ENCODE measurements at regions not wholly inside any gene's neighbourhood (a gene's known extent, or its start where the extent isn't known, plus 50 kb on each side); places are given as distances from the start of the nearest gene placed in this dataset.

DNA sequence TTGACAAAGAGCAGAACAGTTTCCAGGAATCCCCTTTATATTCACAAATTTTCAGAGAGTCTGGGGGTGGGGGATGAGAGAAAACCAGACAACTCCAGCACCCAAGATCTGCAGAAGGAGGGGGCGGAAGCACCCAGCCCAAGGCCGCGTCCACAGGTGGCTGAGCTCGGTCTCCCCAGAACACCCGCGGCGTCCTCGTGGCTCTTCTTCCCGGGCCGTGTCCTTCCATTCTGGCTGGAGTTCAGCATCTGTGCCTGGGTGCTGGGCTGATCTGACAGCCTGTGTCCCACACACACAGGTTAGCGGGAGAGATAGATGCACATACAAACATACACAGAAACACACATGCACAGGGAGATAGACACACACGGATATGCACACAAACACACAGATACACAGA is 455.8 kb upstream of the SALL3 start:
- no peak for DNase-seq

DNA sequence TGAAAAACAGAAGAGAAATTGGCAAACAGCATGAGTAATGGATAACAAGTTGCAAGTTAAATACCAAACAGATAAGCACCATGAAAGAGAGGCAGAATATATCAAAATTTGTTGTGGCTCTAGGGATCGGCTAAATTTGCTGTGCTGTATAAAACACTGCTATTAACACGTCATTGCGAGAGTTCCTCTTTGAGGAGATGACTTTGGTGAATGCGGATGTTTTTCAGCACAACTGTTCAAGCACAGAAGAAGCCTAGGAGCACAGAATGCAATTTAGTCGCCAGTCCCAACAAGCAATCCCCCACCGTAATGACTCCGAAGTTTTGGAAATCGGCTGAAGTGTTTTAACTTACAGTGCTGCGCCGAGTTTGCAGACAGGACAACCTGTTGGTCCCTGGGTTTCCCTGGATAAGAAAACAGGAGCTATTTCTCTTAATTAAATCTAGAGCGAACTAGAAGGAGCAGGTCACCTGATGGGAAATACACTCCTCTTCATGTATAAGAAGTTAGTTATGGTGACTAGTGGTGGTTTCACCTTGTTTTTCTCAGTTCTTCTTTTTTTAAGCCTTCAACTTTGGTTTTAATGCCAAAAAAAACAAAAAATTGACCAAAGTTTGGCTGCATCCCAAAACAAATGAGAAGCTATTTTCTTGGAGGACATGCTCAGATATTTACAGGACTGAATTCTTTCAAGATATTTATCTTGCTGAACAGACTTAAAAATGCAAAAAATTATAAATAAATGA is 454.1 kb upstream of the SALL3 start:
- peak; percentile 89 for DNase-seq

DNA sequence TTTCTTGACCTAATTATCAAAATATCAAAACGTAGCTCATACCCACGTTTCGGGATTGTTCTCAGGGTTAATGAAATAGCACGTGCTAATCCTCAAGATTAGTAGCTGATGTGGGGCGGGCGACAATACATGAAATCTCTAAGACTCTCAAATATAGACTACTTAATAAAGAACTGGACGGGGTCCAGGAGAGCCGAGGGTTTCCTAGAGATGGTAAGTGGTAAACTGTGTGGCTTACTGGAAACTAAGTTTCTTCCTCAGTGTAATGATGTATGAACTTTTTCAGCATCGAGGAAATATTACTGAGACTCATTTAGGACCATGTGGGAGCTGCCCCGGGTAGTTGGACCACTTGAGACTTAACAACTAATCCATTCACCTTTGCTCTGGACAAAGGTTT is 453.3 kb upstream of the SALL3 start:
- peak; percentile 72 for DNase-seq

DNA sequence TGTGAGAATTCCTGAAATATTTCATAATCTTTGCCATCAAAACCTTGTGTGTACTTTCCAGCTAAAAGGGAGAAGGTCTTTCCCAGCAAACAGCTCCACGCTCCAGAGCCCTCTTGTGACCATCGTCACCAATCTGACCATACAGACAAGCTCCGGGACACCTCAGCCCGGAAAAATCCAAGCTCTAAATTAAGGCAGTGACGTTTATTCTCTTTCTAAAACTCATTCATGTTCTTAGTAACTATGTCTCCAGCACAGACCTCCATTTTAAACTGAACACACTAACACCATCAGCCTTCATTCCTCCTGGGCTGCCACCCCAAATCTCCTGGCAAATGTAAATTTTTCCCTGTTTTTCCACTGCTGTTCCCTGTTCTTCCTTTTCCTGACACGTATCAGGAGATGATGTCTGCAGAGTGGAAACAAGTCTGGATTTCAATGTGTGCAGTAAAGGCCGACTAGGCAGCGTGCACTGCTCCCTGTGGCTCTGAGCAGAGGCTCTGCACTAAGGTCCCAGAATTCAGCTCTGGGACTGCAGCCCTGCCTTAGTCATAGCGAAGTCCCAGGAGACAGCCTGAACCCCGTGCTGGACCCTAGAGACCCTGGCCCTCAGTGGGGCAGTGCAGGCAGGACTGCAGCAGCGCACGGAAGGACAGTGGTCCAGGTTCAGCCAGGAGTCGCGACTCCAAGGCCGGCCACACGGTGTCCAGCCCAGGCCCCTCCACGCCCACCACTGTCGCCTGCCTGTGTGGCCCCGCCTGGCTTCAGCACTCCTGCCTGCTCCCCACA is 452.5 kb upstream of the SALL3 start:
- DNase-seq = no peak

DNA sequence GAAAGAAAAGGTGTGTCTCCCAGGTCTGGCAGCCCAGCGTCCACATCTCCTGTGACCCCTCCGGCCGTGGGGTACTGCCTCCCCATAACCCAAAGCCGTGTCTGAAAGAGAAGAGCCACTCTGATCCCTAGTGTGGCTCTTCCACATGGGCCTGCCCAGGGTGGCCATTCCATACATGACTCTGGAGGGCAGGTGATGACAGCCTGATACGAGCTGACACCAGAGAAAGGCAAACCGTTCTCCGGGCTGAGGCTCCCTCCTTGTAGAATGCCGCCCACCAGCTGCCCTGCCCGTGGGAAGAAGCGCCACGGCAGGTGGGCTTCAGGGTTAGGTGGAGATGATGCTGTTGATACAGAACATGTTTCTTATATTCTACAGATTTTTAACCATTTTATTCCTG is 451.6 kb upstream of the SALL3 start:
- DNase-seq = no peak

DNA sequence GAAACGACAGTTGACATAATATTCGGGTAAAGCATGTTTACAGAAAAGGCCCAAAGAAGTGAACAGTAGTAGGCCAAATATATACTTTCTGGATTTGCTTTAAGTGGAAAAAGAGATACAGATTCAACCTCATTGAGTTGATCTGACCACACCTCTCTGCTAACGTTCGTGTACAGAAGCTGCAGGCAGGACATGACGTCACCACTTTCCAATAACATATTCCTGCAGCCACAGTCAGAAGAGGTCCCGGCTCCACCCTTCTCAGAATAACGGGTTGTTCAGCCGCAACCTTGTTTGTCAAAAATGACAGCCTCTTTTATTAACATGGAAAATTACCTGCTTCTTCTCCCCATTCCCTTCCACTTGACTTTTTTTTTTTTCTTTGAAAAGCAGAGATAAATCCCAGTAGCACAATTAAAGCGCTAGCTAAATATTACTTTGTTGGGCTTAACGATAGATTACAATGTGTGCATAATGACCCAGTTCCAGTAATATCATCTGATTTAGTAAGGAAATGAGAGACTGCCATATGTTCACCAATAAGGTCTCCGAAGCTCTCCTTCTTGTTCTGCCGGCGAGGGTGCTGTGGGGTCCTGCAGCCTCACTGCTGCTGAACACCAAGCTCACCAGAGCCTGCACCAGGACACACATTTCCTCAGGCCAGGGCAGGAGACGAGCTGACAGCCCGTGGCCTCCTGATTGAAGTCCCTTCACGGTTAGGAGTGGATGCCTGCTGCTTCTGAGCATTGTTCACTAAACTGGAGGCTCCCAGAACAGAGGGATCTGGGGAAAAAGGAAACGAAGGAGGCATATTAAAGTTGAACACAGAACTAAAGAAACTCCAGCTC is 451.0 kb upstream of the SALL3 start:
- no peak for DNase-seq

DNA sequence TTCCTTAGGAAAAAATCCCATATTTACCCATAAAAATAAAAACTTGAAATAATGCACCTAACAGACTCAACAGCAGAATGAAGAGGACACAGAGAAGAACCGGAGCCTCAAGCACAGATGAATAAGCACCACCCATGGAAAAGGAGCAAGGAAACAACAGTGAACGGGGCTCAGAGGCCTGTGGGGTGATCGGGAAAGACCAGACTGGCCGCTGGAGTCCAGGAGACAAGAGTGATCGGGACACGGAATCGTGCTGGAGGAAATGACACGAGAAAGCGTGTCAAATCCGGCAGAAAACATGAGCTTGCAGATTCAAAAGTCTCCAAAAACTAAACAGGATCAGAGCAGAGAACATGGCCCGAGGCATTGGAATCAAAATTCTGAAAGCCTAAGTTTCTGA is 448.0 kb upstream of the SALL3 start:
- no peak for DNase-seq

DNA sequence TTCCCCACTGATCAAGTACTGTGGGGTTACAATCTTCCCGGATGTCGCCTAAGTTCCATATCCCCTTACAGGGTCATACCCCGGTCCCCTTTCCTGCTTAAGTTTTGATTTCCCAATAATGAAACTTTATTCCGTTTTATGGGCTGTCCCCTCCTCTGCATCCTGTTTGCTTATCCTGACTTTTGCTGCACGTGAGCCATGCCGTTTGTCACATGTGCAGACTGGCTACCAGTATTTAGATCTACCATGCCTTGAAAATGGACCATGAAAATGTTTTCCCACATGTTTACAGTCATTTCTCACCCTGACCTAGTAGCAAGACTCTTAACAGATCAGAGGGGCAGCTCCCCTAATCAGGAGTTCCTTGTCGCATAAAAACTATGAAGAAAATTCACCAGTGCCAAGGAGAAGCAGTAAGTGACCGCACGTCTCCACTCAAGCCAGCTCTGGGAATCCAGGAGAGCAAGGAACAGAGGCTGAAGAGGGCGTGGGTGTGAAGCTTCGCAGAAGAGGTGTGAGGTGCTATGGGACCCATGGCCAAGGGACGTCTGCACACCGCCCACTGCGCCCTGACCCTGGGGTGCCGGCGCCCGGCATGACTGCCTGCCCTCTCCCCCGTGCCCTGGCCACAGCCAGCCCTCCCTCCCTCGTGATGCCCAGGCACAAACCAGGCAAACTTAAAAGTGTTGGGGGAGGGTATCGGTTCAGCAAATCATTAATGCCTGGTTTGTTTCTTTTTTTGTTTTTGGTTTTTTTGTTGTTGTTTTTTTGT is 440.8 kb upstream of the SALL3 start:
- DNase-seq = no peak

DNA sequence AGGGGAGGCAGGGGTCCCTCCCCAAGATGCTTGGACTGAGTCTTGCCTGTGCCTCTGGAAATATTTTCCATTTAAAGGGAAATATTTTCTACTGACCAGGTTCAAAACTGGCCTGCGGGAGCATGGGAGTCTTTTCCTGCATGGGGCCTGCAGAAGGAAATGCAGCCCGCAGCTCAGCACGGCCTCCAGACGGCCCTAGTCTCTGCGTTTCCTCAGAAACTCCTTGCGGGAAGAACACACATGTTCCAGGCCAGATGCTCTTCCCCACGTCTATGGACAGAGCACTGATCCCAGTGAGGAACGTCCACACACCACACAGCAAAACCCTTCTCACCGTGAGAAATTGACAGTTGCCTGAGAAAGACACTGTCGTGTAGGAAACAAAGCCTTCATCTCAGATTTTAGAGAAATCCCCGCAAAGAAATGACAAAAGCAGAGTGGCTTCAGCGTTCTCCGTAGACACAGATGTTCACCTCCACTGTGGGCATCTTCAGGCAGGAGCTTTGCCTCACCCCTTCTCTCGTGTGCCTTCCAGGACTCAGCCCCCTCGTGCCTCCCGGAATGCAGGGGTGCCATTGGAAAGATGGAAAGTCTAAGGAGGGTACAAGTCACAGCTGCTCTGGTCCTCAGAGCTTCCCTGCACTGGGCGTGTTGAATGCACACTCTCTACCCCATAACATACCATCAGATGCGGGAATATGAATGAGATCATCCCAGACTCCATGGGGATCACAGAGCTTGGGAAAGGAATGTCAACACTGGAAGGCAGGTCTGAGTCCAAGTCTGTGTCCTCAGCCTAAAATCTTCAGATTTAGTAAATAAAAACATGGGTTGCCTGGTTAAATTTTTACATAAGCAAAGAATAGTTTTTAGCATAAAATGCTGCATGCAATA is 438.7 kb upstream of the SALL3 start:
- no peak for DNase-seq

DNA sequence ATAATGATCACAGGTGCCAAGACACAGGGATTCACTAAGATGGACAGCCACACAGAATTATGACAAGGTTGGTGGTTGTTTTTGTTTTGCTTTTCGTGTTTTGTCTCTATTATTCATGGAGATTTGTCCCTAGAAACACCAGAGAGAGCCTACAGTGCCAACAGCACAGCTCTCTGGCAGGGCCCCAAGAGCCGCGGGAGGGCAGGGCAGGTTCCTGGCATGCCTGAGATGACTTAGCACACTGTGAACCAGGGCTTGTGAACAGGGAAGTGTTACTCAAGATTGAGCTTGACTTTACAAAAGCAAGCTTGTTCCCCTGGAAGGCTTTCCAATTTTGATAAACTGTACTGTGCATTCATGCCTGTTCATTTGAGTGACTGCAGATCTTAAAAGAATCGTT is 437.4 kb upstream of the SALL3 start:
- DNase-seq = peak; percentile 77

DNA sequence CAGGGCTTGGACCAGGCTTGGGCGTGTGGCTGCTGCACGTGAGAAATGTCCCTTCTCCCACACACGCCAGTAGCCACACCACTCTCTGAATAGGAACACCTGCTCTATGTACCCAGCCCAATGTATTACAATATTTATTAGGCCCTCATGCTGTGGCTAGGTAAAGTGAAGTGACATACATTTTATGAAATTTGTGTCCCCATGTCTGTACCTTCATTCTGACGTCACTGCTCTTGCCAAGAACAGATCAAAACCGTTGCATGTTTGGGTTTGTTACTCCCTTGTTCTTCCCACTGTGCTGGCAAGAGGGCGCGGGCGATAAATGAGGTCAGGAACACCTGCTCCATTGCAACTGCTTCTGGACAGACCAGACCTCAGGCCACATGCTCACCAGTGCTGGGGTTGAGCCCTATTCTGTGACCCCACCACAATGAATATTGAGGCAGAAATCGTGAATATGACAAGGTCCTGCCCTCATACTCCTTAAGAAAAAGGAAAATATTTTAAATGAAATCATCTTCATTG is 436.4 kb upstream of the SALL3 start:
- no peak for DNase-seq

DNA sequence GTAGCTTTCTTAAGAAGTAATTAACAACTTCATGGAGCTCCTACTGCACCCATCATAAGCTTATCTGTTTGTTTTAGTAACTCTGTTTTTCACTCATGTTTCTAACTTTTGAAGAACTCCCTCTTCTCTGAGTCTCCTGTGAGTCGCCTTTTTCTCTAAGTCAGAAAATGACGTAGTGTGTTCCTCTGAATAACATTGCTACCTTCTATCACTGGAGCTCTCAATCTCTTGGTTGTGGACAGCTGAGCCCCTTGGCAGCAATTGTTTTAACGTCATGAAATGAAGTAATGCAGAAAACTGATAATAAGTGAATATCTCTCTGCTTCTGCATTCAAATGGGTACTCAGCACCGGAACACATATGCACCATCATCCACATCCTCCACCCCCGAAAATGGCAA is 433.3 kb upstream of the SALL3 start:
- DNase-seq = no peak

DNA sequence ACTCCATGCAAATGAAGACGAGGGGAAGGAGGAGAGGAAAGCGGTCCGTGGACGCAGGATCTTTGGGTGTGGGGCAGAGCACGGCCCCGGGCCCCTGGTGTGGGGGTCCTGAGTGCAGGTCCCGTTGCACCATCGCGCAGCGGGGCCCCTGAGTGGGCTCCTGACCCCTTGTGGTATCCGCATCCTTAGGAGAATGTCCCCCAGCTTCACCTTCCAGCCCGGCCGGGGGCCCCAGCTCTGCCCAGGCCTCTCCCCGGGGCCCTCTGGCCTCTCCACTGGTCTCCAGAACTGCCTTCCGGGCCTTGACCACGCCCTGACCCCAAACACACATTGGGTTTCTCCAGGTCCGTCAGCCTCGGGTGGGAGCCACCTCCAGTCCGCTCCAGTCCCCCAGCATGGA is 431.8 kb upstream of the SALL3 start:
- DNase-seq = no peak

DNA sequence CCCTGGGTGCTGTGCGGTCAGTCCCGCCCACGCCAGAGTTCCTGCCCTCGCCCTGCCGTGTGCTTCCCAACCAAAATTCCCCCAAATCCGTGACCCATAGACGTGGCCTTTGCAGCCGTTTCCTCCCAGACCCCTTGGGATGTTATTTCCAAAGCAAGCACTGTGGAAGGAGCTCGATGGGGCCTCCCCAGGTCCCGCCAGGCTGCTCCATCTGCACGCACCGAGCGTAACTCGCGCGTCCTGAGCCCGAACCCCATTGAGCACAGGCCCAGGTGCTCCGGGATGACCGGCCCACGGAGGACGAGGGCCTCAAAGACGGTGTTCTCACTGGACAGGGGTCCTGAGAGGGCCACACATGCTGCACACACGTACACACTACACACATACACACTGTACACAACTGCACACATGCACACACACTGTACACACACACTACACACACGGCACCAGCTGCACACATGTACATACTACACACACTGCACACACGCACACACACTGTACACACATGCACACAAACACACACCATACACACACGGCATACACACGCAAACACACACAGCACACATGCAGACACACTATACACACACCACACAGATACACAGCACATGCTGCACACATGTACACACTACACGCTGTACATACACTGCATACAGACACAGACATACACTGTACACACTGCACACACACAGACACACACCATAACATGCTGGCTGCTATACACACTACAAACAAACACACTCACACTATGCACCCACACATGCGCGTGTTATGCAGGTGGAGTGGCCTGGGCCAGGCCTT is 431.2 kb upstream of the SALL3 start:
- DNase-seq = no peak

DNA sequence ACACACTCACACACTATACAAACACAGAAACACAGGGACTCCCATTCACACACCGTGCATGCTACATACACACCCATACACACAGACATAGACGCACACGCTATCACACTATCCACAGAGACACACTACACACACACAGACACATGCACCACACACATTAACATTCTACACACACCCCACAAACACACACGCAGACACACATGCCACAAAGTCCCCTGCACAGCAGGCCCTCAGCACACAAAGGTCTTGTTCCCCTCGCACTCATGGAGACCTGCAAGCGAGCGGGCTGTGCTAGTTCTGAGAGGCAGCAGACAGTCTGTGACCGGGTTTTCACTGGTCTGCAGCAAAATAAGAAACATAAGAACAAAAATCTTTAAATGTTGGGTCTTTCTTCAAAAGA is 429.6 kb upstream of the SALL3 start:
- no peak for DNase-seq

DNA sequence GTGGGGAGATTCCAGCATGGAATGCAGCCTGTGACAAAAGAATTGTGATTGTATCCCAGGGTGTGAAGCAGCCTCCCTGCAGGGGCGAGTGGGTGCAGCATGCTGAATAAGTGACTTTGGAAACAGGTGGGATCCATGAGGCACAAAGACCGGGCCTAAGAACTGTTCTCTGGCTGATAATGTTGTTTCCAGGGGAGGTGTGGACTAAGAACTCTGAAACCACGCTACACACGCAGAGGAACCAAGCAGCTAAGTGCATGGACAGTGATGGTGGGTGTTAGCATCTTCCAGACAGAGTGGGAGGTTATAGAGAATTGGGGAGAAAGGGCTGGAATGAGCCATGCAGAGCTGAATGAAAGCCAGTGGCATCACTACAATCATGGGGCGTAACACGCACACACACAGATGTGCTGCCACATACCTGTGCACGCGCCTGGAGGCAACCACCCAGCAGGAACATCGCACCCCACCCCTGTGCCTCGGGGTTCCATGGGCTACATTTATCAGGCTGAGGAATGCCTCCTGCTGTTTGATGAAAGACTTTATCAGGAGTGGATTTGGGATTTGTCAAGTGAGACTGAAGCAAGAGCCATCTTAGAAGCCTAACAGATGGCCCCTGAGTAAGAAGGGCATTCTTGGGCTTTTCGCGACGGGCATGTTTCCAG is 424.5 kb upstream of the SALL3 start:
- DNase-seq = no peak

DNA sequence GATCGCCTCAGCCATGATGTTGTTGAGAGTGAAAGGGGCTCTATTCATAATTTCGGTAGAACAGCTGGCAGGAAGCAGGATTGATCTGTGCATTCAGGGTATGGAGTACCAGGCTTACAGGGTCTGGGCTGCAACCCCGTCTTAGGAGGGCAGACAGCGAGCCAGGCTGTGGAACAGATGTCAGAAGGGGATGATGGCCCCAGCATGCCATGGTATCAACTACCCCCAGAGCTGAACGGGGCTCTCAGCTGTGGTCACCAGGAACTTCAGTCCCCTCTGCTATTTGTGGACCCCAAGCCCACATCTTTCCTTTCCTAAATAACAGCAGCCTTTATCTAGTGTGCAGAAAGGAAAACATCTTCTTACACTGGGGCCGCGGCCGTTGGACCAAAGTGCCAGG is 422.2 kb upstream of the SALL3 start:
- DNase-seq = no peak

DNA sequence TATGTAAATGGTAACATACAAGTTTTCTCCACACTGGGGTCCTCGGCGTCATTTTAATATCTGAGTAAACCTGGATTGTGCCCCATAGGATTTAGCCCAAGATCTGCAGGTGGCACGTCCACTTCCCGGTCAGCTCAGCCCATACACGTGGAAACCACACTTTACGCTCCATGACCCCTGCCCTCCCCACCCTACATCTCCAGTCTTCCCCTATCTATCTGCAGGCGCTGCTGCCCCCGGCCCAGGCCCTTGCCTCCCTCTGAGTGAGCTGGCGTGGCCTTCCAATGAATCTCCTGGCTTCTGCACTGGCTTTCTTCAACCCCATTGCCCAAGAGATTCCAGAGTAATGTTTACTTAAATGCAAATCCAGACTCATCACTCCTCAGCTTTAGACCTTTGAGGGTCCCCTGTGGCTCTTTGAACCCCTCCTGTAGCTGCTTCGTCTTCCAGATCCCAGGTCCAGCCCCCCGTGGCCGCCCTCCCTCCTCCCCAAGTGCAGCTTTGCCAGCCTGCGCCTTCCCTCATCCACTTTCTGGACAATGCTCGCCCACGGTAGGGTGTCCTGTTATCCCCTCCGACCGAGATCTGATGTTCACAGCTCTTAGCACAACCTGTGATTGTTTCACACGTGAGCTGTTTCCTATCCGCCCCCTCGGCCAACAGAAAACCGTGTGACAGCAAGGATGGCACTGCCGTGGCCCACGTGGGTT is 421.4 kb upstream of the SALL3 start:
- DNase-seq = no peak

DNA sequence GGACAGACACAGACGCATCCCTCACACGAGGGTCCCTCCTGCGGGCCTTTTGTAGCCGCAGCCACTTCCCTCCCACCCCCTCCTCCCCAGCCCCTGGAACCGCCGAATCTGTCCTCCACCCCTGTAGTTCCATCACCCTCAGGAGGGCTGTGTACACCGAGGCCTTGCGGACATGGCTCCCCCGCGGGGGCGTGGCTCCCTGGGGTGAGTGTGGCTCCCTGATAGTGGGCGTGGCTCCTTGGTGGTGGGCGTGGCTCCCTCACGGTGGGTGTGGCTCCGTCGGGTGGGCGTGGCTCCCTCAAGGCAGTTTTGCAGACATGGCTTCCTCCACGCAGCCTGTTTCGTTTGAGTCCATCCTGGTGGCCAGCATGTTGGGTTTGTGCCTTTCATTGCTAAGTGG is 420.7 kb upstream of the SALL3 start:
- no peak for DNase-seq
